GM23338 (cell line): ENCODE measurements at regions not wholly inside any gene's neighbourhood (a gene's known extent, or its start where the extent isn't known, plus 50 kb on each side); places are given as distances from the start of the nearest gene placed in this dataset.

ENCODE experiments used
- ATAC-seq: fragments of 200-7000 bp; cut with Tn5 transposase; 3 replicates; pipeline ENCODE4 v1.9.1; 2020
- DNase-seq: peaks from one replicate; pipeline ENCODE4 v3.0.0-alpha.2; 2015; ENCODE audit warnings: low spot score
- H2AFZ ChIP-seq: fragments of 200-600 bp; sonication (generic); 2 replicates; pipeline ENCODE4 v1.8.0; 2016; ENCODE audit warnings: antibody characterized with exemption, mild to moderate bottlenecking, moderate library complexity
- H3F3A ChIP-seq: fragments of 200-600 bp; sonication (generic); replicated peaks from 2 replicates; pipeline ENCODE4 v1.8.0; 2017; ENCODE audit warnings: antibody characterized with exemption, mixed run types, low read depth
- H3K27ac ChIP-seq: fragments of 200-600 bp; sonication (generic); 2 replicates; pipeline ENCODE4 v1.6.1; 2016; ENCODE audit warnings: low read depth
- H3K27me3 ChIP-seq: fragments of 200-600 bp; sonication (generic); 2 replicates; pipeline ENCODE4 v1.8.0; 2016; ENCODE audit warnings: mild to moderate bottlenecking, mixed run types, moderate library complexity; ENCODE audit not compliant: insufficient read depth
- H3K36me3 ChIP-seq: fragments of 200-600 bp; sonication (generic); 2 replicates; pipeline ENCODE4 v1.8.0; 2016; ENCODE audit warnings: mild to moderate bottlenecking; ENCODE audit not compliant: insufficient read depth
- H3K4me1 ChIP-seq: fragments of 200-600 bp; sonication (generic); 2 replicates; pipeline ENCODE4 v1.8.0; 2016; ENCODE audit warnings: mild to moderate bottlenecking, moderate library complexity; ENCODE audit not compliant: insufficient read depth
- H3K4me2 ChIP-seq: fragments of 200-600 bp; sonication (generic); 2 replicates; pipeline ENCODE4 v1.7.1; 2017; ENCODE audit warnings: mixed run types
- H3K4me3 ChIP-seq: fragments of 200-600 bp; sonication (generic); 2 replicates; pipeline ENCODE4 v1.6.1; 2016; ENCODE audit warnings: mixed run types
- H3K79me2 ChIP-seq: fragments of 200-600 bp; sonication (generic); replicated peaks from 2 replicates; pipeline ENCODE4 v1.8.0; 2017; ENCODE audit warnings: mild to moderate bottlenecking; ENCODE audit not compliant: insufficient read depth
- H3K9me2 ChIP-seq: fragments of 200-600 bp; sonication (generic); 2 replicates; pipeline ENCODE4 v1.8.0; 2017; ENCODE audit not compliant: insufficient read depth
- H4K20me1 ChIP-seq: fragments of 200-600 bp; sonication (generic); replicated peaks from 2 replicates; pipeline ENCODE4 v1.8.0; 2017; ENCODE audit warnings: mild to moderate bottlenecking; ENCODE audit not compliant: insufficient read depth
- H3K27ac Mint-ChIP-seq: 2 replicates; pipeline ENCODE4 v1.8.0; 2020; ENCODE audit warnings: inconsistent platforms, mild to moderate bottlenecking, moderate library complexity, mixed read lengths
- H3K27me3 Mint-ChIP-seq: 3 replicates; pipeline ENCODE4 v1.8.0; 2022; ENCODE audit warnings: low read depth, mild to moderate bottlenecking, moderate library complexity, mixed read lengths, inconsistent platforms; ENCODE audit not compliant: insufficient read depth, poor library complexity
- H3K36me3 Mint-ChIP-seq: 3 replicates; pipeline ENCODE4 v1.8.0; 2021; ENCODE audit warnings: low read depth, mild to moderate bottlenecking, inconsistent platforms, moderate library complexity, mixed read lengths
- H3K4me1 Mint-ChIP-seq: 3 replicates; pipeline ENCODE4 v1.8.0; 2020; ENCODE audit warnings: mild to moderate bottlenecking, inconsistent platforms, mixed read lengths
- H3K4me3 Mint-ChIP-seq: 3 replicates; pipeline ENCODE4 v1.8.0; 2021; ENCODE audit warnings: moderate library complexity, mild to moderate bottlenecking, inconsistent platforms, mixed read lengths
- H3K9me3 Mint-ChIP-seq: 3 replicates; pipeline ENCODE4 v1.8.0; 2020; ENCODE audit warnings: moderate library complexity, mild to moderate bottlenecking, inconsistent platforms, mixed read lengths
- CREB1 ChIP-seq: fragments of 250-450 bp; sonication (Bioruptor Pico); IDR thresholded peaks from 2 replicates; pipeline ENCODE4 v1.5.0; 2020; ENCODE audit warnings: low read depth, mild to moderate bottlenecking, moderate library complexity
- CTCF ChIP-seq, 2 experiments: fragments of 200-600 bp in 1 of 2; sonication (generic) in 1 of 2; conservative IDR thresholded peaks; 2 replicates each; pipeline versions ENCODE4 v1.5.1 to v1.6.1; 2016 to 2017; ENCODE audit warnings: antibody characterized with exemption in 2 of 2, low read depth in 2 of 2, mild to moderate bottlenecking in 2 of 2, moderate library complexity in 1 of 2
- EZH2 ChIP-seq: fragments of 200-600 bp; sonication (generic); IDR thresholded peaks from one replicate; pipeline ENCODE4 v1.8.0; 2017; ENCODE audit warnings: antibody characterized with exemption, mild to moderate bottlenecking, low read depth; ENCODE audit not compliant: unreplicated experiment
- EZH2phosphoT487 ChIP-seq: fragments of 200-600 bp; sonication (generic); IDR thresholded peaks from one replicate; pipeline ENCODE4 v1.8.1; 2018; ENCODE audit warnings: antibody characterized with exemption; ENCODE audit not compliant: unreplicated experiment
- JUNB ChIP-seq: IDR thresholded peaks from one replicate; pipeline ENCODE4 v1.6.1; 2016; ENCODE audit warnings: antibody characterized with exemption; ENCODE audit not compliant: unreplicated experiment
- NANOG ChIP-seq: IDR thresholded peaks from 2 replicates; pipeline ENCODE4 v1.6.1; 2016; ENCODE audit warnings: antibody characterized with exemption, borderline replicate concordance
- POLR2AphosphoS5 ChIP-seq: IDR thresholded peaks from 2 replicates; pipeline ENCODE4 v1.6.1; 2016; ENCODE audit warnings: antibody characterized with exemption, low read depth
- STAT1 ChIP-seq: IDR thresholded peaks from one replicate; pipeline ENCODE4 v1.6.1; 2016; ENCODE audit warnings: antibody characterized with exemption; ENCODE audit not compliant: unreplicated experiment
- ZNF114 ChIP-seq: fragments of 250-450 bp; sonication (Bioruptor Pico); IDR thresholded peaks from 2 replicates; pipeline ENCODE4 v1.5.0; 2020; ENCODE audit warnings: mild to moderate bottlenecking, moderate library complexity
- ZNF331 ChIP-seq: fragments of 250-450 bp; sonication (Bioruptor Pico); IDR thresholded peaks from 2 replicates; pipeline ENCODE4 v1.5.0; 2020; ENCODE audit warnings: low read depth, mild to moderate bottlenecking, moderate library complexity
- ZNF462 ChIP-seq: fragments of 250-450 bp; sonication (Bioruptor Pico); IDR thresholded peaks from 2 replicates; pipeline ENCODE4 v1.5.0; 2020; ENCODE audit warnings: mild to moderate bottlenecking, moderate library complexity
- TF ChIP-seq, protein P1 (sequence below): IDR thresholded peaks from 2 replicates; pipeline ENCODE4 v1.6.1; 2016; ENCODE audit warnings: antibody characterized with exemption
- TF ChIP-seq, protein P2 (sequence below): IDR thresholded peaks from one replicate; pipeline ENCODE4 v1.6.1; 2018; ENCODE audit warnings: antibody characterized with exemption; ENCODE audit not compliant: unreplicated experiment

GRCh38 chr9:71632776-71633175, 135.5 kb downstream of the CEMIP2 start:
- Histone ChIP-seq H3K27ac (no peak overlapping the region), H2AFZ (no peak overlapping the region), H3K9me2 (peaks cover 4% of the 10 kb centered on the region; the same call in 1 of the 2 replicates), H3K4me3 (no peak overlapping the region), H4K20me1 (no peaks in the 10 kb centered on the region), H3K79me2 (no peaks in the 10 kb centered on the region), H3K27me3 (no peaks in the 10 kb centered on the region), H3K36me3 (no peaks in the 10 kb centered on the region), H3F3A (no peaks in the 10 kb centered on the region), H3K4me1 (peaks cover 5% of the 10 kb centered on the region; the same call in 1 of the 2 replicates), H3K4me2 (no peak overlapping the region)
- Mint-ChIP-seq H3K4me3 (no peak overlapping the region), H3K27ac (no peak overlapping the region), H3K27me3 (peaks cover 3% of the 10 kb centered on the region), H3K36me3 (no peaks in the 10 kb centered on the region), H3K4me1 (peaks cover 8% of the 10 kb centered on the region), H3K9me3 (no peaks in the 10 kb centered on the region)
- DNase-seq (no peak), ATAC-seq (no peak)
- TF ChIP-seq ZNF462 (CRISPR knock-in tag) (no peak), POLR2AphosphoS5 (no peak), STAT1 (no peak), JUNB (no peak), EZH2phosphoT487 (no peak), CTCF (conservative IDR thresholded peaks at IDR 0.05; ENCODE audit: low read depth in 2 of 2) (no peak), CREB1 (CRISPR knock-in tag) (no peak), NANOG (no peak), EZH2 (no peak), ZNF114 (CRISPR knock-in tag) (no peak), ZNF331 (CRISPR knock-in tag) (no peak)
- TF ChIP-seq, protein P1, sequence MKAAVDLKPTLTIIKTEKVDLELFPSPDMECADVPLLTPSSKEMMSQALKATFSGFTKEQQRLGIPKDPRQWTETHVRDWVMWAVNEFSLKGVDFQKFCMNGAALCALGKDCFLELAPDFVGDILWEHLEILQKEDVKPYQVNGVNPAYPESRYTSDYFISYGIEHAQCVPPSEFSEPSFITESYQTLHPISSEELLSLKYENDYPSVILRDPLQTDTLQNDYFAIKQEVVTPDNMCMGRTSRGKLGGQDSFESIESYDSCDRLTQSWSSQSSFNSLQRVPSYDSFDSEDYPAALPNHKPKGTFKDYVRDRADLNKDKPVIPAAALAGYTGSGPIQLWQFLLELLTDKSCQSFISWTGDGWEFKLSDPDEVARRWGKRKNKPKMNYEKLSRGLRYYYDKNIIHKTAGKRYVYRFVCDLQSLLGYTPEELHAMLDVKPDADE = no peak
- TF ChIP-seq, protein P2, sequence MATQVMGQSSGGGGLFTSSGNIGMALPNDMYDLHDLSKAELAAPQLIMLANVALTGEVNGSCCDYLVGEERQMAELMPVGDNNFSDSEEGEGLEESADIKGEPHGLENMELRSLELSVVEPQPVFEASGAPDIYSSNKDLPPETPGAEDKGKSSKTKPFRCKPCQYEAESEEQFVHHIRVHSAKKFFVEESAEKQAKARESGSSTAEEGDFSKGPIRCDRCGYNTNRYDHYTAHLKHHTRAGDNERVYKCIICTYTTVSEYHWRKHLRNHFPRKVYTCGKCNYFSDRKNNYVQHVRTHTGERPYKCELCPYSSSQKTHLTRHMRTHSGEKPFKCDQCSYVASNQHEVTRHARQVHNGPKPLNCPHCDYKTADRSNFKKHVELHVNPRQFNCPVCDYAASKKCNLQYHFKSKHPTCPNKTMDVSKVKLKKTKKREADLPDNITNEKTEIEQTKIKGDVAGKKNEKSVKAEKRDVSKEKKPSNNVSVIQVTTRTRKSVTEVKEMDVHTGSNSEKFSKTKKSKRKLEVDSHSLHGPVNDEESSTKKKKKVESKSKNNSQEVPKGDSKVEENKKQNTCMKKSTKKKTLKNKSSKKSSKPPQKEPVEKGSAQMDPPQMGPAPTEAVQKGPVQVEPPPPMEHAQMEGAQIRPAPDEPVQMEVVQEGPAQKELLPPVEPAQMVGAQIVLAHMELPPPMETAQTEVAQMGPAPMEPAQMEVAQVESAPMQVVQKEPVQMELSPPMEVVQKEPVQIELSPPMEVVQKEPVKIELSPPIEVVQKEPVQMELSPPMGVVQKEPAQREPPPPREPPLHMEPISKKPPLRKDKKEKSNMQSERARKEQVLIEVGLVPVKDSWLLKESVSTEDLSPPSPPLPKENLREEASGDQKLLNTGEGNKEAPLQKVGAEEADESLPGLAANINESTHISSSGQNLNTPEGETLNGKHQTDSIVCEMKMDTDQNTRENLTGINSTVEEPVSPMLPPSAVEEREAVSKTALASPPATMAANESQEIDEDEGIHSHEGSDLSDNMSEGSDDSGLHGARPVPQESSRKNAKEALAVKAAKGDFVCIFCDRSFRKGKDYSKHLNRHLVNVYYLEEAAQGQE = no peak
